Middle frontal gyrus (tissue), 1 donor: ENCODE measurements at regions not wholly inside any gene's neighbourhood (a gene's known extent, or its start where the extent isn't known, plus 50 kb on each side); places are given as distances from the start of the nearest gene placed in this dataset.
"Not testable (repeated sequence)": the region's sequence is repeated elsewhere in the genome, so short reads cannot be mapped to it uniquely, and the experiment has no call there.

Experiments used
- DNase-seq: peaks from one replicate; pipeline ENCODE4 v3.0.0-alpha.2; 2015; ENCODE audit warnings: low spot score; ENCODE audit errors: extremely low spot score

DNA sequence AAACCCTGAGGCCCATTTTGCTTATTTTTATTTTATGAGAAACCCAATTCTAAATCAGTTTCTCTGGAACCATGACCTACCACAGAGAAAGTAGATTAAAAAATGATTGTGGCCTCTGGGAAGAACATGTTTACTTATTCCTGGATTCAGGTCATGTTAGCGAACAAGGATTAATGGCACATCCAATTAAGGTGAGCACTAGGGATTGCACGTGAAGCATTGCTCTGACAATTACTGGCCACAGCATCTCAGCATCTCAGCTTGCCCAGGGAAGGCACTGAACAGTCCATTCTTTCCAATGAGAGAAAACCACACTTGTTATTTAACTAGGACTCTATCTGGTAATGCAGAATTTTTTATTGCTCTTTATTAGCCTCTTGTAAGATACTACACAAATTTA, 119.8 kb downstream of the ZNF330 start:
- DNase-seq: no peak

- no peak for DNase-seq
Measured at GRCh38 chr4:141346144-141346543, 125.4 kb downstream of the ZNF330 start.

GRCh38 chr4:141347684-141348083, 127.0 kb downstream of the ZNF330 start:
- no peak for DNase-seq

DNA sequence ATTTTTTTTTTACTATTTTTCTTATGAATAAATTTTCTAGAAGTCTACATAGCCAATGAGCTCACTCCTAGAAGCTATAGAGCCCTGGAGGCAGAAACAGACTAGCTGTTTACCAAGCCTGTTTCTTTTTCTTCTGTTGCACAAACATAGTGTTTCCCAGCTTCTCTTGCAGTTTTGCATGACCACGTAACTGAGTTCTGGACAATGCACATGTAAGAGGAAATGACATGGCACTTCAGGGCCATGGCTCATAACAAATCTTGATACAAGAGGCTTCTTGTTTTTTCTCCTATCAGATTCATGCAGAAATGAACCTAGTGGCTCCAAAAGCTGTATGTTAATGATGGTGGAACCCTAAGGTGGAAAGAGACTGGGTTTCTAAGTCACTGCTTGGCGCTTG, 127.4 kb downstream of the ZNF330 start:
- no peak for DNase-seq

DNA sequence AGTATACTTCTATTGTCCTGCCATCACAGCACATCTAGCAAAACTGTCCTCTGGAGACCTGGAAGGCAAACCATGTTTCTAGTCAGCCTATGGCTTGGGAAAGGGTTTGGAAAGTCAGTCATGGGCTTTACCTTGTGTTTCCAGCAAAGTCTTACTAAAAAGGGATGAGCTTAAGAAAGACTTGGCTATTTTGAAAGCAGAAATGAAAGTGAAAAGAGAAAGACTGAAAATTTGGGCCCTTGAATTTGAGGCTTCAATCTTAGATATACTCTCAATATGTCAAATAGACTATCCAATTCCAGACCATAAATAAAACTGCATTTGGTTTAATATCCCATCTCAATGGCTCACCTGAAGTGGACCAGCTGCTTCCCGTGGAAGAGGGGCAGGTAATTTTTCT, 127.9 kb downstream of the ZNF330 start:
- no peak for DNase-seq

- DNase-seq: no peak
Measured at GRCh38 chr4:141349236-141349635, 128.5 kb downstream of the ZNF330 start.

- no peak for DNase-seq
Measured at GRCh38 chr4:141350122-141350905, 129.6 kb downstream of the ZNF330 start.

DNA sequence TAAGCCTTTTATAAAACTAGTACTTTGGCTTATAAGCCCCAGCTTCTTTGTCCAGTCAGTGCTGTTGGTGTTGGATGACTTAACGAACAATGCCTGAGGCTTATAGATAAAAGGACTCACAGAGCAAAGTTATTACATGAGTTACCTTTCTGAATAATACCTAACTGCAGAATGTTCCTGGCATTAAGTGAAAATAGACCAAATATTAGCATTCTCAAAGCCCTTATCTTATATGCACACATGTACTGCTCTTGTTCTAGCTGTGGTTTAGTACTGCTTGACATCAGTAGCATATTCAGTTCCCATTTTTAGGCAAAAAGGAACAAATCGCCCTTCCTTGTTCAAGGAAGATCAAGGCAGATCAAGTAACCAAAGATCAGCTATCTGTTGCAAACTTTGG, 131.6 kb downstream of the ZNF330 start:
- DNase-seq: no peak

DNA sequence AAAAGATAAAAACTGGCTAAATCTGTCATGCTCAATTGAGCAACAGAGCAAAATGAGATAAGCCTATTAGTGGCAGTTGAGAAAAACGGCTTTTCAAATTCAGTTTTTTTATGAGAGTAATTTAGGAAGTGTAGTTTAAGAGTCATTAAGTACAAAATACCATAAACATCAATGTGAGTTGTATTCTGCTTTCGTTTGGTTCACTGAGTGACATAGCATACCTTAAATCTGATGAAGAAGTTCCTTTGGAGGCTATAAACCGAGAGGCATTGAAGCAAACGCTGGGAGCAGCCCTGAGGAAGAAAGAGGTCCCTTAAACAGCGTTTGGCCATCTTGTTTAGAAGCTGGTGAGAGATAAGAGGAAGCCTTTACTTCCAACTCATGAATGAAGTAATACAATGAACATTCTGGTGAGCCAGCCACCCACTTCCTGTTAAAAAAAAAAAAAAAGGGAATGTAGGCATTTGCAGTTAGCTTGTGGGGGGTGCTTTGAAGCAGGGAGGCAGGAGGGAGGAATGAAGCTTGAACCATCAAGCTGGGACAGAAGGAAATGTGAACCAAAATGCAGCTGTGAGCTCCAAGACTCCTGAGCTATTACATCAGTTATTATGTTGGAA, 132.3 kb downstream of the ZNF330 start:
- no peak for DNase-seq

DNA sequence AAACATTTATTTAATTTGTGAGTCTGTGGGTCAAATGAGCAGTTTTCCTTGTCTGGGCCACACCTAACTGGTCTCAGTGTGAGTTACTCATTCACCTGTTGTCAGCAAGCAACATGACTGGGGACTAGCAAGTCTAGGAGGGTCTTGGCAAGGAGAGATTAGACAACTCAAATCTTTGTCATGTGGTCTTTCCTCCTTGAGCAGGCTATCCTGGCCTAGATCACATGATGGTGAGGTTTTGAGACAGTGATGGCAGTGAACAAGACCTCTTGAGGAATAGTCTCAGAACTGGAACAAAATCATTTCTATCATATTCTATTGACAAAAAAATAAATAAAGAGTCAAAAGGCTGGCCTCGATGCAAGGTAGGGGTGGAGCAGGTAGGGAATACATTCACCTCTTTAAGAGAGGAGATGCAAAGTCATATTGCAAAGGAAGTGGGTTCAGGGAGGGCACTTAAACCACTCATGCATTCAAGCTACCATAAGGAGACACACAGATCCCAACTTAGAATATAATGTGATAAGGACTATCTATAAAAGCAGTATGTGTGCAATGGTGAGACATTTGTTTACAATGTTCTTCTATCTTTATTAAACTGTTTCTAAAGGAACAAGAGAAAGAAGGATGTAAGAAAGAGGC, 135.7 kb downstream of the ZNF330 start:
- no peak for DNase-seq

- no peak for DNase-seq
Measured at GRCh38 chr4:141356963-141357335, 136.3 kb downstream of the ZNF330 start.

- not testable (repeated sequence) for DNase-seq
Measured at GRCh38 chr4:141368241-141368640, 147.5 kb downstream of the ZNF330 start.

- DNase-seq: no peak
Measured at GRCh38 chr4:141371206-141371605, 150.5 kb downstream of the ZNF330 start.

GRCh38 chr4:141375855-141376254, 155.2 kb downstream of the ZNF330 start:
- no peak for DNase-seq

GRCh38 chr4:141376769-141377168, 156.1 kb downstream of the ZNF330 start:
- no peak for DNase-seq

- DNase-seq: no peak
Measured at GRCh38 chr4:141387299-141387698, 166.6 kb downstream of the ZNF330 start.

GRCh38 chr4:141388481-141388880, 167.8 kb downstream of the ZNF330 start:
- DNase-seq: no peak

- no peak for DNase-seq
Measured at GRCh38 chr4:141389649-141390048, 169.0 kb downstream of the ZNF330 start.

DNA sequence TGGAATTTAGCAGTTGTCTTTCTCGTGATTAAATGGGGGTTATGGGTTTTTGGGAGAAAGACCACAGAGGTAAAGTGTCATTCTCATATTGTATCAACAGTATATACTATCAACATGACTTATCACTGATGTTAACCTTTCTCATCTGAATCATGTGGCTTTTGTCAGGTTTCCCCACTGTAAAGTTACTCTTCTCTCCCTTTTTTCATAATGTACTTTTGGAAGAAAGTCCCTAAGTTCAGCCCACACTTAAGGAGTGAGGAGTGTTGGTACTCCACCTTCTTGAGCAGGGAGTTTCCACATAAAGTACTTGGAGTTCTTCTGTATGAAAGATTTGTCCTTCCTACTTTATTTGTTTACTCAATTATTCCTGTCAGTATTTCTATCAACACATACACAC, 169.9 kb downstream of the ZNF330 start:
- no peak for DNase-seq

DNA sequence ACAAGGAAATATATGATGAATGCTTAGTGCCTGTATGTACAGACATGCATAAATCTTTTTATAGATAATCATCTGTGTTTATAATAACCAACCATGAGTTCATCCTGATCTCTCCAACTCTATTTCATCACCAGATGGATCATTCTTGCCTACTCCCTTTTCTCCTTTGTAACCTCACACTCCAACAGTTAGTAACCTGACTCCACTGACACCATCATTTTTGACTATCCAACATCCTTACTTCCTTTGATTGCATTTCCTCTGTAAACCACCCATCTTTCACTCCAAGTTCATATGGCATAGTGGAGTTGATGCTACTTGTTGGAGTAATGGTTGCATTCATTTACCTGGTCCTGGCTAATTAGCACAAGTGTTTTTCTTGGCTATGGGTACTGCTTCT, 170.6 kb downstream of the ZNF330 start:
- no peak for DNase-seq

DNA sequence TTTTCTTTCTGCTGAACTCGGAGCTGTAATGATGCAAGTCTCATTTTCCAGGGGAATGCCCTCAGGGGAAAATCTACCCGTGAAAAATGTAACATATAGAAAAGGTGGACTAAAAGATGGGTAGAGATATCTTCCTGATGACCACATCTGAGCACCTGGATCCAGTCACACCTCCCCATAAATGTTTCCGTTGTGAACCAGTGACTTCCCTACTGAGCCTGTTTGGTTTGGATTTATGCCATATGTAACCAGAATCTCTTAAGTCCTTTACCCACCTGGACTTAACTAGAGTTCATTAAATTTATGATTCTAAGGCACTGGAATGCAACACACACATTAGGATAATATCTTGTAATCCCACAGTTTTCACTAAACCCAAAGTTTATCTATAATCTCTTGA, 171.1 kb downstream of the ZNF330 start:
- no peak for DNase-seq

- no peak for DNase-seq
Measured at GRCh38 chr4:141395246-141395830, 174.6 kb downstream of the ZNF330 start.
